ENCODE measurements at regions not wholly inside any gene's neighbourhood (a gene's known extent, or its start where the extent isn't known, plus 50 kb on each side); places are given as distances from the start of the nearest gene placed in this dataset.
"Not testable (repeated sequence)": the region's sequence is repeated elsewhere in the genome, so short reads cannot be mapped to it uniquely, and the experiment has no call there.

- no peak for DNase-seq
These were observed 73.3 kb upstream of the WASF3 start for GRCh38 chr13:26484196-26484595.

GRCh38 chr13:26485288-26485687, 72.2 kb upstream of the WASF3 start:
- no peak for DNase-seq

GRCh38 chr13:26485786-26486185, 71.7 kb upstream of the WASF3 start:
- DNase-seq, result no peak

GRCh38 chr13:26486550-26486949, 70.9 kb upstream of the WASF3 start:
- no peak for DNase-seq

- DNase-seq, result no peak
These were observed 69.7 kb upstream of the WASF3 start for GRCh38 chr13:26487781-26488180.

- DNase-seq, result no peak
These were observed 69.1 kb upstream of the WASF3 start for GRCh38 chr13:26488236-26489003.

- DNase-seq, result not testable (repeated sequence)
These were observed 65.2 kb upstream of the WASF3 start for GRCh38 chr13:26492301-26492700.

- no peak for DNase-seq
These were observed 62.8 kb upstream of the WASF3 start for GRCh38 chr13:26494571-26495195.

- no peak for DNase-seq
These were observed 61.7 kb upstream of the WASF3 start for GRCh38 chr13:26495750-26496149.

- no peak for DNase-seq
These were observed 59.4 kb upstream of the WASF3 start for GRCh38 chr13:26497968-26498511.

GRCh38 chr13:26498656-26499601, 58.6 kb upstream of the WASF3 start:
- DNase-seq, result no peak

GRCh38 chr13:26500618-26501320, 56.7 kb upstream of the WASF3 start:
- no peak for DNase-seq

- DNase-seq, result no peak
These were observed 55.8 kb upstream of the WASF3 start for GRCh38 chr13:26501641-26502040.

- peak; percentile 68 for DNase-seq
These were observed 54.7 kb upstream of the WASF3 start for GRCh38 chr13:26502826-26503225.

- no peak for DNase-seq
These were observed 53.5 kb upstream of the WASF3 start for GRCh38 chr13:26503826-26504594.

Measured in hematopoietic multipotent progenitor cell treated with erythropoietin and hydrocortisone succinate and interleukin-3 and kit ligand, for 6 days (in vitro differentiated cells).